ENCODE measurements at regions not wholly inside any gene's neighbourhood (a gene's known extent, or its start where the extent isn't known, plus 50 kb on each side); places are given as distances from the start of the nearest gene placed in this dataset.

DNA sequence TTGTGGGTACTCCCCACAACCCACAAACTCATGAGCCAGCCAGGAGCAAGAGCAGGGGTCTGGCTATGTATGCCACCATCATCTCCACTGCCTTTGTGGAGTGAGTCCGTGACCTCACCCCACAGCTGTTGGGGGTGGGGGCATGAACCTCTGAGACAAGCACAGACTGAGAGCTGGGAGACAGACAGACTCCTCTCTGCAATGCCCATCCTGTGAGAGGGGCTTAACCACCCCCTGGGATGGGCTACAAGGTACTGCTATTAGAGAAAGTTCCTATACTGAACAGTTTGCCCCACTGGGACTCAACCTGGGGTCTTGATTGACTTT is 84.5 kb downstream of the PITPNM2 start:
- H3K27me3 ChIP-seq = no peaks in the 10 kb centered on the region
- H3K4me3 ChIP-seq = no peak overlapping the region
- H3K4me1 ChIP-seq = peaks cover 5 to 56% (median 14%) of the 10 kb centered on the region in 4 donors
- H3K27ac ChIP-seq = peak overlapping the region in 2 of 4 donors; percentile 38 to 83
- DNase-seq = no peak
- H3K9me3 ChIP-seq = no peaks in the 10 kb centered on the region
- H3K36me3 ChIP-seq = no peaks in the 10 kb centered on the region
- TF ChIP-seq POLR2A (IDR thresholded peaks at IDR 0.05) = no peak
- TF ChIP-seq, protein P1, sequence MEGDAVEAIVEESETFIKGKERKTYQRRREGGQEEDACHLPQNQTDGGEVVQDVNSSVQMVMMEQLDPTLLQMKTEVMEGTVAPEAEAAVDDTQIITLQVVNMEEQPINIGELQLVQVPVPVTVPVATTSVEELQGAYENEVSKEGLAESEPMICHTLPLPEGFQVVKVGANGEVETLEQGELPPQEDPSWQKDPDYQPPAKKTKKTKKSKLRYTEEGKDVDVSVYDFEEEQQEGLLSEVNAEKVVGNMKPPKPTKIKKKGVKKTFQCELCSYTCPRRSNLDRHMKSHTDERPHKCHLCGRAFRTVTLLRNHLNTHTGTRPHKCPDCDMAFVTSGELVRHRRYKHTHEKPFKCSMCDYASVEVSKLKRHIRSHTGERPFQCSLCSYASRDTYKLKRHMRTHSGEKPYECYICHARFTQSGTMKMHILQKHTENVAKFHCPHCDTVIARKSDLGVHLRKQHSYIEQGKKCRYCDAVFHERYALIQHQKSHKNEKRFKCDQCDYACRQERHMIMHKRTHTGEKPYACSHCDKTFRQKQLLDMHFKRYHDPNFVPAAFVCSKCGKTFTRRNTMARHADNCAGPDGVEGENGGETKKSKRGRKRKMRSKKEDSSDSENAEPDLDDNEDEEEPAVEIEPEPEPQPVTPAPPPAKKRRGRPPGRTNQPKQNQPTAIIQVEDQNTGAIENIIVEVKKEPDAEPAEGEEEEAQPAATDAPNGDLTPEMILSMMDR (IDR thresholded peaks at IDR 0.05) = no peak

DNA sequence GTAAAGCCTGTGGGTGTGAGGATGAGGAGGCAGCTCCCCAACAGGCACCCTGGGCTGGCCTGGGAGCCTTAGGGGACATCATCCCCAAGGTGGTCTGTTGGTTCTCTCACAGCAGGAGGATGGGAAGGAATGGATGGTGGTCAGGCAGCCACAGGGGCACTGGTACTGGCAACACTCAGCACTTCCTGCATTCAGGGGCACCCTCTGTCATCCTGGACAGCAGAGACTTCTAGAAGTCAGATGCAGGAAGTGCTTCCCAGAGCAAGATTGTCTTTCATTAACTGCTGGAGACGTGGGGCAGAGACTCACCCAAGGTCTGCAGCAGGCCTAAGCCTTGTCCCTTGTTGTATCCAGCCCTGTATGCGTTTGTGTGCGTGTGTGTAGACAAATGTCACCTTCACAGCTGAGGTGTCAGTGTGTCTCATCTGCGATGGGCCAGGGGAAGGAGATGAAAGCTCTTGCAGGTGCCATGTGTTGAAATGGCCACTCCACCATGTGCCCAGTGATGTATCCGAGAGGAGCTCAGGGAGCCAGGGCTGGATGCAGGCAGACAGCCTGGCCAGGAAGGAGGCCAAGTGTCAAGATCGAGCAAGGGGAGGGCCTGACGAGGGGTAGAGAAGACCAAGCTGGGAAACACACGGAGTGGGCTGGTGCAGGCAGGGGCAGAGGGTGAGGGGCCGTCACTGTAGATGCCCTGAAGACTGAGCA is 85.1 kb downstream of the PITPNM2 start:
- Histone ChIP-seq H3K4me3 (no peak overlapping the region), H3K4me1 (peaks cover 5 to 54% (median 14%) of the 10 kb centered on the region in 4 donors), H3K36me3 (no peaks in the 10 kb centered on the region), H3K27me3 (no peaks in the 10 kb centered on the region), H3K27ac (peak overlapping the region in 3 of 4 donors; percentile 38 to 88 (median 83)), H3K9me3 (no peaks in the 10 kb centered on the region)
- no peak for DNase-seq
- TF ChIP-seq POLR2A (IDR thresholded peaks at IDR 0.05) = no peak
- TF ChIP-seq, protein P1 (IDR thresholded peaks at IDR 0.05) = no peak

DNA sequence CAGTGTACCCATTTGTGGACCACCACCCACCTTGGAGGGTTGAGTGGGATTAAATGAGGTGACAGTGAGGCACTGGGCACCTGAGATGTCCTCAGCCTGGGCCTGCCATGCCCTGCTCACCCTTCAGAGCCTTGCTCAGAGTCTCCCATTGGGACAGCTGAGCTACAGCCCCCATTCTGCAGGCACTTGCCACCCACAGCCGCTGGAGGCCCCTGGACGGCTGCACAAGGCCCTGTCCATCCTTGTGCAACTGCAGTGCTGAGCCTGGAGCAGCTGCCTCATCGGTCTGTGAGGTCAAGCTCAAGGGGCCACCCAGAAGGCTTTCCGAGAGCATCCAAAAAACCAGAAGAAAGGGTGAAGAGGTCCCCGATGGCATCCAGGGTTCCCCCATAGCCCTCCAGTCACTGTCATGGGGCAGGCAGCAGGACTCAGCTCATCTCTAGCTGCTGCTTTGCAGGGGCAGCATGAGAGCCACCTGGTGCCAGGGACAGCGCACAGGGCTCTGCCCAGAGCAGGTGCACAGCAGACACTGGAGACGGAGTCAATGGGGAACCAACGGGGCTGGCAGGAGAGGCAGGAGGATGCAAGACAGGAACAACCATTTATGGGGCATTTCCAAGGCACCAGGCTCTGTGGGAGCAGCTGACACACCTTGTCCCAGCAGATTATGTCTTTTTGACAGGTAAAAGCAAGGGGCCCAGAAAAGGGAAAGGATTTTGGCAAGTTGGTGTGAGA is 84.6 kb downstream of the ARL6IP4 start:
- no peak for DNase-seq
- no peak for TF ChIP-seq POLR2A (IDR thresholded peaks at IDR 0.05)
- TF ChIP-seq, protein P1 (IDR thresholded peaks at IDR 0.05) = peak in 1 of 6 experiments; percentile 18
- Histone ChIP-seq H3K4me3 (no peak overlapping the region), H3K4me1 (peaks cover 5 to 62% (median 14%) of the 10 kb centered on the region in 4 donors), H3K36me3 (no peaks in the 10 kb centered on the region), H3K9me3 (no peaks in the 10 kb centered on the region), H3K27me3 (no peaks in the 10 kb centered on the region), H3K27ac (peak overlapping the region in 3 of 4 donors; percentile 38 to 88 (median 83))

DNA sequence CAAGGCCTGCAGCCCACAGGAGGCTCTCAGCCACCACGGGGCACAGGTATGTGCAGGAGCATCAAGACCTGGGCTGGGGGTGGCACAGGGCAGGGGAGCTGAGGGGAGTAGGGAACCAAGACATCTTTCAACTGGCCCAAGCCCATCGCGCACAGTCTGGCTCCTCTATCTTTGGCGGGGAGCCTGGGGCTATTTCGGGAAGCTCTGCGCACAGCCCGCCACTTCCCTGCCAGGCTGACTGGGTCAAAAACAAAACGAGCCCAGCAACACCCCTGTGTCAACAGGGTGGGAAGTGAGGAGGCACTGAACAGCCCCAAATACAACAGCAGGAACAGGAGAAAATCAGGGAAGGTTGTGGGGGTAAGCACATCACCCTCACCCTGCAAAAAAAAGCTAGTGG is 83.9 kb downstream of the ARL6IP4 start:
- H3K4me1 ChIP-seq = peaks cover 5 to 69% (median 14%) of the 10 kb centered on the region in 4 donors
- H3K9me3 ChIP-seq = no peaks in the 10 kb centered on the region
- H3K36me3 ChIP-seq = no peaks in the 10 kb centered on the region
- H3K4me3 ChIP-seq = no peak overlapping the region
- no peak for DNase-seq
- TF ChIP-seq POLR2A (IDR thresholded peaks at IDR 0.05) = no peak
- H3K27me3 ChIP-seq = no peaks in the 10 kb centered on the region
- H3K27ac ChIP-seq = peak overlapping the region in 3 of 4 donors; percentile 5 to 88 (median 83)

DNA sequence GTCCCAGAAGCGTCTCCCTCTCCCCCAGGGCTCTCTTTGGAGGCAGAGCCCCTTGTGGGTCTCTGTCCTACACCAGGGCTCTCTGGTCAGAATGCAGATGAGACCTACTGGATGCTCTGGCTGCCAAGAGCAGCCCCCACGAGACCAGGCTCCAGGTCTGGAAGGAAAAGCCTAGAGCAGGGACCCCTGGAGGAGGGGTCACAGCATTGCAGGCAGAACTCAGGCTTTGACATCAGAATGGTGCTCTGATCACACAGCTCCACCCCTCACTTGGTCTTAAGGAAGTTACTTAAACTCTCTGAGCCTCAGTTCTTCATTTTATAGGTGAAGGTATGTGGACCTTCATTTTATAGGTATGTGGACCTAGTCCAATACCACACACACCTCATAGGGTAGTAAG is 83.1 kb downstream of the ARL6IP4 start:
- no peaks in the 10 kb centered on the region for H3K27me3 ChIP-seq
- peak overlapping the region; percentile 36 to 88 (median 70) for H3K27ac ChIP-seq
- H3K4me1 ChIP-seq = peaks cover 5 to 73% (median 14%) of the 10 kb centered on the region in 4 donors
- H3K9me3 ChIP-seq = no peaks in the 10 kb centered on the region
- no peak overlapping the region for H3K4me3 ChIP-seq
- DNase-seq = no peak
- TF ChIP-seq POLR2A (IDR thresholded peaks at IDR 0.05) = no peak
- TF ChIP-seq, protein P1 (IDR thresholded peaks at IDR 0.05) = peak in 2 of 6 experiments; percentile 10 to 14
- no peaks in the 10 kb centered on the region for H3K36me3 ChIP-seq

All from Peyer's patch (tissue), 4 donors.